SK-N-MC (cell line): ENCODE measurements at regions not wholly inside any gene's neighbourhood (a gene's known extent, or its start where the extent isn't known, plus 50 kb on each side); places are given as distances from the start of the nearest gene placed in this dataset.
A peak's percentile ranks its signal among the peaks of the same experiment; 100 is the strongest.

Experiments used
- DNase-seq: peaks from one replicate; pipeline ENCODE4 v3.0.0-alpha.2; 2011; ENCODE audit warnings: low read depth, low spot score
- H3K27ac ChIP-seq: fragments of 200-600 bp; sonication (generic); 2 replicates; pipeline ENCODE4 v1.5.1; 2016; ENCODE audit warnings: mixed run types
- H3K36me3 ChIP-seq: fragments of 200-600 bp; sonication (generic); 2 replicates; pipeline ENCODE4 v1.6.1; 2017; ENCODE audit warnings: antibody characterized with exemption, low read length, mixed read lengths; ENCODE audit not compliant: insufficient read depth
- H3K4me3 ChIP-seq: fragments of 200-600 bp; sonication (generic); 2 replicates; pipeline ENCODE4 v1.5.1; 2016
- H3K9ac ChIP-seq: fragments of 200-600 bp; sonication (generic); 2 replicates; pipeline ENCODE4 v1.8.0; 2017; ENCODE audit warnings: mixed run types, mixed read lengths; ENCODE audit not compliant: insufficient read length
- H3K9me3 ChIP-seq: fragments of 200-600 bp; sonication (generic); 2 replicates; pipeline ENCODE4 v1.6.1; 2017; ENCODE audit warnings: low read depth, mild to moderate bottlenecking, antibody characterized with exemption, low read length, moderate library complexity, mixed read lengths
- EZH2 ChIP-seq: fragments of 200-600 bp; sonication (generic); IDR thresholded peaks from one replicate; pipeline ENCODE4 v1.6.1; 2017; ENCODE audit warnings: antibody characterized with exemption
- FOXP2 ChIP-seq: optimal IDR thresholded peaks from 2 replicates; pipeline ENCODE3; 2011; ENCODE audit warnings: mild to moderate bottlenecking, moderate library complexity; ENCODE audit not compliant: insufficient read depth; ENCODE audit errors: extremely low read length, control extremely low read depth
- POLR2AphosphoS5 ChIP-seq: IDR thresholded peaks from 2 replicates; pipeline ENCODE4 v1.6.1; 2012; ENCODE audit warnings: mild to moderate bottlenecking, low read depth, low read length, borderline replicate concordance

- no peak for DNase-seq
- no peaks in the 10 kb centered on the region for H3K36me3 ChIP-seq
- TF ChIP-seq FOXP2 (no peak), POLR2AphosphoS5 (no peak), EZH2 (no peak)
- H3K9ac ChIP-seq: no peak overlapping the region
- H3K4me3 ChIP-seq: no peak overlapping the region
- H3K9me3 ChIP-seq: no peaks in the 10 kb centered on the region
- H3K27ac ChIP-seq: no peak overlapping the region
These were observed 529.7 kb downstream of the TBC1D32 start for GRCh38 chr6:120804612-120805011.

- Histone ChIP-seq H3K4me3 (no peak overlapping the region), H3K9ac (no peak overlapping the region), H3K27ac (no peak overlapping the region), H3K9me3 (no peaks in the 10 kb centered on the region), H3K36me3 (no peaks in the 10 kb centered on the region)
- no peak for DNase-seq
- no peak for TF ChIP-seq EZH2
These were observed 547.6 kb downstream of the TBC1D32 start for GRCh38 chr6:120786682-120787081.

- Histone ChIP-seq H3K36me3 (no peaks in the 10 kb centered on the region), H3K27ac (no peak overlapping the region), H3K9ac (no peak overlapping the region), H3K4me3 (no peak overlapping the region), H3K9me3 (no peaks in the 10 kb centered on the region)
- TF ChIP-seq EZH2: no peak
- no peak for TF ChIP-seq POLR2AphosphoS5
- no peak for TF ChIP-seq FOXP2
- DNase-seq: no peak
These were observed 548.0 kb downstream of the TBC1D32 start for GRCh38 chr6:120786256-120786655.

- Histone ChIP-seq H3K27ac (no peak overlapping the region), H3K36me3 (no peaks in the 10 kb centered on the region), H3K4me3 (no peak overlapping the region), H3K9ac (no peak overlapping the region), H3K9me3 (no peaks in the 10 kb centered on the region)
- TF ChIP-seq FOXP2 (no peak), EZH2 (no peak), POLR2AphosphoS5 (no peak)
- DNase-seq: no peak
These were observed 548.7 kb downstream of the TBC1D32 start for GRCh38 chr6:120785459-120786086.

- no peak for DNase-seq
- Histone ChIP-seq H3K9ac (no peak overlapping the region), H3K36me3 (no peaks in the 10 kb centered on the region), H3K27ac (no peak overlapping the region), H3K4me3 (no peak overlapping the region), H3K9me3 (no peaks in the 10 kb centered on the region)
- TF ChIP-seq EZH2 (no peak), FOXP2 (no peak), POLR2AphosphoS5 (no peak)
These were observed 554.8 kb downstream of the TBC1D32 start for GRCh38 chr6:120779441-120779840.

GRCh38 chr6:120775698-120776097 is 558.6 kb downstream of the TBC1D32 start:
- Histone ChIP-seq H3K4me3 (no peak overlapping the region), H3K9ac (no peak overlapping the region), H3K9me3 (no peaks in the 10 kb centered on the region), H3K27ac (no peak overlapping the region), H3K36me3 (no peaks in the 10 kb centered on the region)
- TF ChIP-seq FOXP2: no peak
- TF ChIP-seq EZH2: no peak
- TF ChIP-seq POLR2AphosphoS5: no peak
- DNase-seq: no peak

- Histone ChIP-seq H3K4me3 (no peak overlapping the region), H3K9me3 (no peaks in the 10 kb centered on the region), H3K36me3 (no peaks in the 10 kb centered on the region), H3K27ac (no peak overlapping the region), H3K9ac (no peak overlapping the region)
- no peak for DNase-seq
- TF ChIP-seq FOXP2 (no peak), EZH2 (no peak), POLR2AphosphoS5 (no peak)
These were observed 560.0 kb downstream of the TBC1D32 start for GRCh38 chr6:120774275-120774674.

GRCh38 chr6:120771019-120771418 is 563.3 kb downstream of the TBC1D32 start:
- Histone ChIP-seq H3K9me3 (no peaks in the 10 kb centered on the region), H3K4me3 (peak overlapping the region; percentile 16), H3K9ac (peak overlapping the region; percentile 30), H3K36me3 (no peaks in the 10 kb centered on the region), H3K27ac (peak overlapping the region; percentile 38; the same call in 1 of the 2 replicates)
- DNase-seq: no peak
- TF ChIP-seq POLR2AphosphoS5 (no peak), FOXP2 (no peak), EZH2 (no peak)

GRCh38 chr6:120764312-120764711 is 570.0 kb downstream of the TBC1D32 start:
- Histone ChIP-seq H3K9me3 (no peaks in the 10 kb centered on the region), H3K36me3 (no peaks in the 10 kb centered on the region), H3K4me3 (no peak overlapping the region), H3K9ac (no peak overlapping the region), H3K27ac (no peak overlapping the region)
- no peak for DNase-seq
- TF ChIP-seq POLR2AphosphoS5 (no peak), FOXP2 (no peak), EZH2 (no peak)
